ENCODE measurements at regions not wholly inside any gene's neighbourhood (a gene's known extent, or its start where the extent isn't known, plus 50 kb on each side); places are given as distances from the start of the nearest gene placed in this dataset.

GRCh38 chr3:182092662-182093262 is 381.0 kb downstream of the SOX2 start:
- TF ChIP-seq CTCF (IDR thresholded peaks at IDR 0.05) (no peak), POLR2A (IDR thresholded peaks at IDR 0.05) (no peak)

Data from body of pancreas (tissue), 4 donors.